HG02885 (cell line): ENCODE measurements at regions not wholly inside any gene's neighbourhood (a gene's known extent, or its start where the extent isn't known, plus 50 kb on each side); places are given as distances from the start of the nearest gene placed in this dataset.

Experiments
- ATAC-seq: cut with Tn5 transposase; IDR thresholded peaks from one replicate; pipeline ENCODE4 v1.9.1; 2021; ENCODE audit warnings: mild to moderate bottlenecking; ENCODE audit not compliant: unreplicated experiment, poor library complexity

DNA sequence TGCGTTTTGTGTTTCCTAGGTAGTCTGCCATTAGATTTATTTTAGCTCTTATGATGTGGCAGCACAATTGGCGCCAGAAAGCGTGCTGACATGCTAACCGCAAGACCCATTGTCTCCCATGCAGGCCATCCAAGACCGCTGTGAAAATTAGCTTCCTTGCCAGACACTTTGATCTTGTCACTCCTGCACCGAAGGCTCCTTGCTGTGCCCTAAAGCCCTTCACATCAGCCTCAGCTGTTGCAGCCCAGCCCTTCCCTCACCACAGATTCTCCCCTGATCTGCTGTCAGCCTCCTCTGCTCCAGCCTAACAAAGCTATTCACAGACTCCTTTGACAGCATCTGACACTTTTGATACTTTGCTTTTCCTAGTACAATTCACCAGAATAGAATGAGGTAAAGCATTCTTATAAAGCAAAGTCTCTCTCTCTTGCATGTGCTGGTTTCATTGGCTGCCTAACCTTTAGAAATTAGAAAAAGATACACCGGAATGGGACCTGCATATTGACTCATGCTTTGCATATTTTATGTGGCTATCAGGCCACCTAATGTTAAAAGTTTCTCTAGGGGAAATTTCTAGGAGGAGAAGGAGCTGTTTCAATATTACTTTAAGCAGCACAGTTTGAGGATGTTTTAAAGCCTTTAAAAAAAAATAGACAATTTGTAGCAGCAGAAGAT, 280.3 kb upstream of the FMN2 start:
- ATAC-seq = no peak

DNA sequence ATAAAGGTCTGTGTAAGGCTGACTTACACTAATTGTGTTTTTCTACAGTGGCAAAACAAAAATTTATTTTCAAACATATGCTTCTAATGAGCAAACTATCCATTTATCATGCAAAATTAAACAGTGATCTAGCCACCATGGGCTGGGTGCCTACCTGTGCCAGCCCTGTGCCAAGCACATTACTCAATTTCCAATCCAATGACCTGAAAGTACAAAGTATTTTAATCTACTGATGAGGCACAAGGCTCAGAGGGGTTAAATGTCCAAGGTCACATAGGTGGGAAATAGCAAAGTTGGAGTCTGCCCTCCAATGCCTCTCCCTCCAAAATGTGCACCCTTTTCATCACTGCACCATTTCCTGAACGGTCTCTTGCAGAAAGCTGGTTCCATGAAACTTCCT, 279.1 kb upstream of the FMN2 start:
- no peak for ATAC-seq

DNA sequence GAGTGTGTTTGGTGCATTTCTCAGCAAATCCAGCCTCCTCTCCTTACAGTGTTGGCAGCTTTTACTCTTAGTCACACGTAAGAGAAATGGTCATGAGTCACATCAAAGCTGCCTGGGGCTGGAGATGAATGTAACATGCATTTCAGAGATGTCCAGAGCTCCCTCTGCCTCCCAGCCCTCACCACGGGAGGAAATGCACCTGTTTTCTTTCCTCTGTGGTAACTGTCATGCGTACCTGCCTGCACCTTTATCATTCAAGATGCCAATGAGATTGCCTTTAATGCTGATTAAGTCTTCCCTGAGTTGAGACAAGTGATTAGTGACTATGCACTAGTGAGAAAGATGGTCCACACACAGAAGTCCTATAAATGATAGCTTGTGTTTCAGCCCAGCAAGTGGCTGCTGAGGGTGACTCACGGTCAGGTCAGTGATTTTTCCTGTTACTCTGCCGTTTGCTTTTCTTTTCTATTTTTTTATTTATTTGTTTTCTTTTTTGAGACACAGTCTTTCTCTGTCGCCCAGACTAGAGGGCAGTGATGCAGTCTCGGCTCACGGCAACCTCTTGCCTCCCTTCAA, 277.3 kb upstream of the FMN2 start:
- no peak for ATAC-seq

DNA sequence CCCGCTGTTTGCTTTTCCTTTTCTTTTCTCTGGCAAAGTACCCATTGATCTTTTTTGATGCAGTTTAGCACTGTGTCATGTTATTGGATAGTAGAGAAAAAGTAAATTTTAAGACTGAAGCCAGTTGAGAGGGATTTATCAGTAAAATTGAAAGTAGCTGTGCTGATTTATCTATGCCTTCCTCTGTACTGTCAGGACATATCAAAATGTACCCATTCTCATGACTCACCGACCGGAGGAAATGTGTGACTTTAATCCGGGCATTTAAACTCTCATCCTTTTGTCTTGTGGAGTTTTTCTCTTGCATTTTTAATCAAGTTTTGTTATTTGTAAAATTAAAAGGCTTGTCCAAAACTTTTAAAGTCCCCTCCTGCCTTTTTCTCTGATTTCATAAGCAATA, 276.6 kb upstream of the FMN2 start:
- no peak for ATAC-seq

DNA sequence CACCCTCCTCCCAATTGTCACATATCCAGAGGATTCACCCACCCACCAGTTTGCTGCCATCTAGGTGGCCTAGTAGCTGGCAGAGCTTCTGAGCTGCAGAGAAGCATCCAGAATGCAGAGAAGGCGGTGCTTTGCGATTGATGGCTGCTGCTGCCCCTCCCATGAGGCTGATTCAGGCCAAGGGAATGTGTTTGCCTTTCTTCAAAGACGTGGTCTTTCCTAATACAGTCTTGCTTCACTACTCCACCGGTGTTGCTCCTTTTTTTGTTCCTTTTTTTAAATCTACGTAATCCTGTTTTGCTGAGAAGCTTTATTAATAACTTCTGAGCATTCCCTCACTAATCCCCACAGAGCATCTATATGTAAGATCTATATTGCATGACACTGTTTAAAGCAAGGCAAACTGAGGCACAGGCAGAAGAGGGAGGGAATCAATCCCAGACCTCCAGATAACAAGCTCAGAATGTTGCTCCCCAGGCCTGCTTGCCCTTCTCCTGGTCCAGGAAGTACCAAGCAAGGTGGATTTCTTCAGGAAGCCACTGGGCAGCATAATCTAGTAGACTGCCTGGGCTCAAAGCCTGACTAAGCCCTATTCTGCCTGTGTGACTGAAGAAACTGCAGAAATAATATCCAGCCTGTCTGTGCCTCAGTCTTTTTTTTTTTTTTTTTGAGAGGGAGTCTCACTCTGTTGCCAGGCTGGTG, 275.5 kb upstream of the FMN2 start:
- ATAC-seq = no peak

DNA sequence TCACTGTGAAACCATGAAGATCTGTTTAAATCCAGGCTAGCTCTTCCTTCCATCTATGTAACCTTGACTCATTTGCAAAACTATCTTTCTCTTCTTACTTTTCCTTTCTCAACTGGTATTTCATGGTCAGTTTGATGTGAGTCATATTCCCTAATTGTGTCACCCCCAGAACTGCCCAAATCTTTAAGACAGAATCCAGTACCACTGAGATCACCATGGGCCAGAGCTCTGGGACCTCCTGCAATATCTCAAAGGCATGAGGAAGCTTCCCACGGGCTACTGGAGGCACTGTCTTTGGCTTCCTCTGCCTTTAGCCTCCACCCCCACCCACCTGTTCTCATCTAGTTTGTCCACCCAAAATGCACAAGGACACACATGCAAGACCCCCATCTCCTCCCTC, 274.4 kb upstream of the FMN2 start:
- ATAC-seq = no peak

DNA sequence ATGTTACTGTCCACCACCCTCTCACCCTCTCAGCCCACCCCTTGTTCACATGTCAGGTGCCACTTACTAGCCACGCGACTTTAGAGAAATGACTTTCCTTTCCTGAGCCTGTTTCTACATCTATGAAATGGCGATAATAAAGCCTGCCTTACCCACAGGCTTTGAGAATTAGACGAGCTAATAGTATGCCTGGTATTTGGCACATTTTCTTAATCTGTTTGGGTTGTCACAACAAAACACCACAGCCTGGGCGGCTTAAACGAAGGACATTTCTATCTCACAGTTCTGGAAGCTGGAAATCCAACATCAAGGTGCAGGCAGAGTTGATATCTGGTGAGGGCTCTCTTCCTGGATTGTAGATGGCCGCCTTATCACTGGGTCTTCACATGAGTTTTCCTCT, 273.9 kb upstream of the FMN2 start:
- no peak for ATAC-seq

DNA sequence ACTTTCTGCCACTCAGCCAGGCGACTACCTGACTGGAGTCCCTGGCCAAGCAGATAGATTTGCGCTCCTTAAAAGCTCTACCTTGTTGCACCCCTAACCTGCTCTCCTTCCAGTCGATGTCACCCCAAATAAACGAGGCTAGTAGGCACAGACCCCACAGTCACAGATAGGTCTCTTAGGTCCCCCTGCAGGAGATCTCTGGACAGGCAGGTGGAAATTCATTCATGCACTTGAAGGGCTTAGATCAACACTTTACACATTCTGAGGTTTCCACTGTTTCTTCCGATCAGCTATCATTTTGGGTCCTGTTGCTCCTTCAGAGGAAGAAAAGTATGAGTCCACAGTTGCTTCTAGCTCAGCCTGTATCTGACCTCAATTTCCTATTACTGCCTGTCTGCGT, 272.6 kb upstream of the FMN2 start:
- ATAC-seq = no peak

DNA sequence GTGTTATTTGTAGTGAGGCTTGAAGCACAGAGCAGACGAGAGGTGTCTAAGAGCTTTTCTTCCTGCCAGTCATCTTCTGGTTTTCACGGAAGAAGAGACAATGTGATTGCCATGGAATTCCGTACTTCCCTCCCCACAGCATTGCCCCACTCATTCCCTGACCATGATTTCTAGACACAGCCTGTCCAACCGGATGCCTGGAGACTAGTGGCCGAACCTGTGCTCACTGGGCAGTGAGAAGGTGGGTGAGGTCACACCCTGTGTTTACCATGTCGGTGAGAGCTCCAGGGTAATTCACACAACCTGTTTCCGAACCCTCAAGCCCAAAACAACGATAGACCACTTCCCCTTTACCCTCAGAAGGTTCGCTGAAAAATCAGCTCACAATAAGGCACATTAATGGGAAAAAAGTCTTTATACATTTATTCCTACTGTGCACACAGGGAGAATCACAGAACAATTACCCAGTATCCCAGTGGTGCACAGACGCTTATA, 271.9 kb upstream of the FMN2 start:
- no peak for ATAC-seq

DNA sequence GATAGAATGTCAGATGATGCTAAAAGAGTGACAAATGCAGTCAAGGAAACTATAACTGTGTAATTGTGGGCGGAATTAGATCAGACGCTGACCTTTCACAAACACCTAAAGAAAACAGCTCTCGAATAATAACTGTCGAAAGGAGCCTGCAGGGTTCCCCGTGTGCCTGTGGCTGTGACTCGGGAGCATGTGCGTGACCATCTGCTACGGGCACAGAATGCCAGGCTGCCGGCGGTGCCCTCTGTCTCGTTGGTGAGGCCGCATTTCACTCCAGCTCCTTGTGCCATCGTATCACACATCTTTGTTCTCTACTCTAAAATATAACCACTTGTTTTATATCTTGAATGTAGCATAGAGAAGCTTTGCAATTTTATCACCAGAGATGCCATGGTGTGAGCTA, 267.8 kb upstream of the FMN2 start:
- no peak for ATAC-seq

DNA sequence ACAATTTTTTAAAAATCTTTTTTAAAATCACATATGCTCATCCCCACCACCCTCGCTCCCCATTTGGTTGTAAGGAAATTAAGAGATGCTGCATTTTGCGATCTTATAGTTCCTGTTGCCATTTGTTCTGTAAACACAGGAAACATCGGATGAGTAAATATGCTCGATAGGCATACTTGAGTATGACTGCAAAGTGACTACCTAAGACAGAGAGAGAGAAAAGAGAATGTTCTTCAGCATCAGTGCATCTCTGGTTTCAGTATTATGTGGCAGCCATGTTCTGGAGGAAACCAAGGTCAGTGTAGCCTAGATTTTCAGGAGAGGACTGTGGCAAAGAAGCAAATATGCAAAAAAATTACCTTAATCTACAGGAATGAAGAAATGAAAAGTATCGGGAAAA, 265.5 kb upstream of the FMN2 start:
- no peak for ATAC-seq

DNA sequence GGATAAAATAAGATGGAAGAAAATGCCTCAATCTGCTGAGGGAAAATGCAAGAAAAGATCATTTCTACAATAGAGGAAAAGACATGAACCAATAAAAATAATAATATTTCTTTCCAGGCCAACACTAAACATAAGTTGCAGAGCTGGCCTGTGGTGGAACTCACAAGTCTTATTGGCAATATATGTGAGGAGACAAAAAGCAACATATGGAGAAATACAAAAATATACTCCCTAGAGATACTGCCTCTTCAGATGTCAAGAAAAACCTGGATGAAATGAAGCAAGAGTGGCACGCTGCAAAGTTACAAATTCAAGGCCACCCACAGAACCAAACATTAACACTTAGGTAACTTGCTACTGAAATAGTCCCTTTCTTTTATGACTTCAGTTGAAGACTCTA, 264.9 kb upstream of the FMN2 start:
- no peak for ATAC-seq

DNA sequence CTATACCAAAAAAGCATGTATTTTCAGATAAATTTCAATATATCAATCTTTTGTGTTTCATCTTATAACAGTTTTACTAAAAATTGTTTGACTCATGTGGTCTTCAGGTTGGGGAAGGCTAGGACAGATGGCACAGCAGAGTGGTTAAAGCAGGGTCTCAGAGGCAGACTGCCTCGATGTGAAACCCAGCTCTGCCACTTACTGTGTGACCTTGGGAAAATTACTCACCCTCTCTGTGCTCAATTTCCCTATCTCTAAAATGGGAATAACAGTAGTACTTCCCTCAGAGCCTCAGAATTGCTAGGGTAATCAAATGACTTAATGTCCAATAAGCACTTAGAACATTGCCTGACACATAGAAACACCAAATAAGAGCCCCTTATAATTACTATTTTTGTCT, 262.1 kb upstream of the FMN2 start:
- ATAC-seq = no peak

DNA sequence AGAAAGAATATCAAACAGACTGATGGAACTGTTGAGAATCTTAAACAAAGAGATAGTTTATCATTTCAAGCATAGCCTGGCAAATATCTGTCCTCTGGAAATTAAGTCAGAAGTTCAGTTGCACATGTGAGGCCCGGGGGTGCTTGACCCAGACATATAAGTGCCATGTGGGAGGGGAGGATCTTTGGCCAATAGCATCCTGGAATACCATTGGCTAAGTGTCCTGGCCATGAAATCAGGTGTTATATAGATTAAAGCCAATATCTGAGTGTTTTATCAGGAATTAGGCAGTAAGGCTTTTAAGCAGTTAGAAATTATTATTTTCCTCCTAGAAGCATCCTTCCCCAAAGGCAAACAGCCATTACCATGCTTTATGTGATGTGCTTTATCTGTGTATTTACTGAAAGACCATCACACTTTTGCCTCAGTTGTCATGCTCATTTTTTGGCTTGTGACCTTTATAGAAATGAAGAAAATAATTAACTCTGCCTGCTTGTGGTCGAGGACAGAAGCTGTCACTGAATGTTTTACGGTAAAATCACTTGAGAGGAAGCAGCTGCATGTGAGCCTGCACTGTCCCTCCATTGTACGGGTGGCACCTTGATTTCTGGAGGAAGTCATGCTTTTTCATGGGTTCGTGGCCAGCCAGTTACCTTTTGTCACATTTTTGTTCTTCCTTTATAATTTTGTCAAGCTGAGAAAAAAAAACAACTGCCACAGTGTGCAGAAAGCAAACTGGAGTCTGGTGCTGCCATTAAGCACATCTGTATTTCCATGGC, 259.9 kb upstream of the FMN2 start:
- ATAC-seq = no peak

DNA sequence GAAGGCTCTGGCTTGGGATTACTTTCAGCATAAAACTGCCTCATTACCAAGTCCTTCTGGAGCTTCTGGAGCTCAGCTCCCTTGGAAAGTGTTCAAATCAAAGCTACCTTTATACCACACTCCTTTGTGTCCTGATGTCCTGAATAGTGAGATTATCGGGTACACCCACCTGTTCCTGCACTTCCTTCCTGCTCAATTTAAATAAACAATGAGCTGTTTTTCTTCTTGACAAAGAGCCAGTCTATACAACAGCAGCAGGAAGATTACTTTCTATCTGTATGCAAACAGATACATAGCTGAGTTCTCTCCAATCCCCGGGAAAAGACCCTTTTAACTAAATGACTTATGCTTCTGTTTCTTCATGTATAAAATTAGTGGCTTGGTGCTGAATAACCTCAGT, 258.0 kb upstream of the FMN2 start:
- no peak for ATAC-seq

DNA sequence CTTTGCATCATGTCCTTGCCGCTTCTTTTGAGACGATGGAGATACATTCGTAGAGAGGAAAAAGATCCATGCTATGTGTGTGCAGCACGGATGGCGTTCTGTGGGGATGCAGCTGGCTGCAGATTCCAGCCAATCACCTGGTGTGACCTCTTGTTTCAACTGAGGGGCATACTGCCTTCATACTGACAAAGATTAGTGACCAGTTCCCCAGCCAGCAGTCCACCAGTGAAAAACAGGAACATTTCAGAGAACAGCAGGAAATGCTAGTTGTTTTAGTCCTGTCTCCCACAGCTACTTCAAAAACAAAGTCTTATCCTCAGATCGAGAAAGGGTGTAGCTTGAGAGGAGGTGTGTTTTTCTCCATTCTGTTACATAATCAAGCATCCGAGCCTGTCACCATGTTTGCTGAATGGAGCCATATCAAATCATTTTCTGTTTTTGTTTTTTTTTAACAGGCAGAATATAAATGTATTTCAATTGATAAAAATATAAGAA, 255.7 kb upstream of the FMN2 start:
- no peak for ATAC-seq

DNA sequence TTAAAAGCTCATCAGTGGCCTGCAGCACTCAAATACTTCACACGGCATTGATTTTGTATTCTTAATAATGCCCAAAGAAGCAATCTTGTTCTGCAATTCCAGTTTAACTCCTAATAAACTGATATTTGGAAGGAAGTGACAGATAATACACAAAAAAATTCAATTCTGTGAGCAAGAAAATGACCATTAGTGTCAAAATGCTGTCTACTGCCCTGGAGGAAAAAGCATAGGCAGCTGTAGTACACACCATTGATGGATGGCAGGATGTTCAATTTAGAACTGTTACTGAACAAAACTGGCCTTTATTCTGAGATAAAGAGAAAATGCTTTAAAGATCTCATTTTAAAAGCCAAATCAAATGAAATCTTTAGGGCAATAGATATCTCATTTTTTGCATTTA, 251.3 kb upstream of the FMN2 start:
- ATAC-seq = no peak

DNA sequence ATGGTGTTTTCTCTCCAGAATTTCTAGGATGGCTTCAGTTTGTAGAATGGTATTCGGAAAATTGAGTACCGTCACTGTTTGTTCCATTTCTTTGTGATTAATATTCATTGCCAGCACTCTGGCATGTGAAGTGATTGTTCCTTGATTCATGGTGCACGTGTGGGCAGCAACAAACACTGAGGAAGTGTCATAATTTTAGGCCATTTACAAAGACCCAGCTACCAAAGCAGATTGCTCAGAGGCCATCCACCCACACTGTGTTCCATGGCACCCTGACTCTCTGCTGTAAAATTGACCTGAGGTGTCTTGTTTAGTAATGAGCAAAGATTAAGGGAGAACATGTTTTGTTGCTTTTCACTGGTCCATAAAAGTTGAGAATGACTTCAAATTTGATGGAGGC, 250.9 kb upstream of the FMN2 start:
- ATAC-seq = no peak

DNA sequence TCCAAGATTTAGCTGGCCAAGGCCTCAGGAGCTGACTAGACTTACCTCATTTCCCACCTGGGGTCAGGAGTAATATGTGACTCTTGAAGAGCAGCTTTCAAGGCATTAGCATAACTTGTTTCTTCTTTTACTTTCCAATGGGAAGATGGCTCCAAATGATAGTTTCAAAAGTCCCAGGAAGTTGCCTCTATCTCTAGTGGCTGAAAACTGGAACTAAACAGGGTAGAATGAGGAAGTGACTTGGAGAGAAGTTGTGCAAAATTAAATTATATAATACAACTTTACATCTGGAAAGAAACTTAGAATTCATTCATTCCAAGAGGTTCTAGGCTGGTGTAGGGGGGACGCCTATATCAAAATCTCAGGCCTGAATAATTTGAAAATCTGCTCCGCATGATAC, 250.1 kb upstream of the FMN2 start:
- ATAC-seq = no peak

DNA sequence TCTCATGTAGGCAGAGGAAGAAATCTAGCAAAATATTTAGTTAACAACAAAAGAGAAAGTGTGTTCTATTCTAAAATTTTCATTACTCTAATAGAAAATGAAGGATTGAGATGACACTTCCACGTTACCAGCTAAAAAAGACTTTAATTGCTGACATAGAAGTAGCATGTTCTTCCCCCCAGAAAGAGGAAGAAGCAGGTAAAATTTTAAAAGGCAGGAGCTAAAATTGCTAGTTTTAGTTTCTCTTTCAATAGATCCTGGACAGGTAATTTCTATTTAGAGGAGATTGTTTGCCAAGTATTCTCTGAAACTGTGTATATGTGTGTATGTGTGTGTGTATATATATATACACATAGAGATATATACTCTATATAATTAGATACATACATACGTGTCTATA, 248.1 kb upstream of the FMN2 start:
- ATAC-seq = no peak

DNA sequence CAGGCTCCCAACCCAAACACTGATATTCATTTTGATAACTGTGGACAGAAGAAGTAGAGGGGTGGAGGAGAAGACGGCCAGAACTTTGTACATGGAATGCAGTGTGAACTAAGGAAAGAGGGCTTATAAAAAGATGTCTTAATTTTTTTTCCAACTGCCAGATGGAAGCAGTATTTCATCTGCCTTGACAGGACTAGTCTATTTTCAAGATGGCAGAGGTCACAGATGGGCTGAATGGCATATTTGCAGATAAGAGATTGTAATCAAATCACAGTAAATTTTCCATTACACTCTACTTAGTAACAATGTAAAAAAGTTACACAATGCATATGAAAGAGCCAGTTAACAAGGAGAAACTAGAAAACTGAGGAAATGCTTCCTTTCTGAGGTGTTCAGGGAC, 246.8 kb upstream of the FMN2 start:
- no peak for ATAC-seq
